ENCODE measurements at regions not wholly inside any gene's neighbourhood (a gene's known extent, or its start where the extent isn't known, plus 50 kb on each side); places are given as distances from the start of the nearest gene placed in this dataset.

GRCh38 chr6:109226353-109226752 lies 131.0 kb downstream of the CEP57L1 start:
- TF ChIP-seq, protein P1, sequence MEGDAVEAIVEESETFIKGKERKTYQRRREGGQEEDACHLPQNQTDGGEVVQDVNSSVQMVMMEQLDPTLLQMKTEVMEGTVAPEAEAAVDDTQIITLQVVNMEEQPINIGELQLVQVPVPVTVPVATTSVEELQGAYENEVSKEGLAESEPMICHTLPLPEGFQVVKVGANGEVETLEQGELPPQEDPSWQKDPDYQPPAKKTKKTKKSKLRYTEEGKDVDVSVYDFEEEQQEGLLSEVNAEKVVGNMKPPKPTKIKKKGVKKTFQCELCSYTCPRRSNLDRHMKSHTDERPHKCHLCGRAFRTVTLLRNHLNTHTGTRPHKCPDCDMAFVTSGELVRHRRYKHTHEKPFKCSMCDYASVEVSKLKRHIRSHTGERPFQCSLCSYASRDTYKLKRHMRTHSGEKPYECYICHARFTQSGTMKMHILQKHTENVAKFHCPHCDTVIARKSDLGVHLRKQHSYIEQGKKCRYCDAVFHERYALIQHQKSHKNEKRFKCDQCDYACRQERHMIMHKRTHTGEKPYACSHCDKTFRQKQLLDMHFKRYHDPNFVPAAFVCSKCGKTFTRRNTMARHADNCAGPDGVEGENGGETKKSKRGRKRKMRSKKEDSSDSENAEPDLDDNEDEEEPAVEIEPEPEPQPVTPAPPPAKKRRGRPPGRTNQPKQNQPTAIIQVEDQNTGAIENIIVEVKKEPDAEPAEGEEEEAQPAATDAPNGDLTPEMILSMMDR (IDR thresholded peaks at IDR 0.05), result no peak
- Histone ChIP-seq H3K27ac (no peak overlapping the region), H3K4me1 (peaks cover 0 to 29% (median 20%) of the 10 kb centered on the region in 4 donors), H3K36me3 (no peaks in the 10 kb centered on the region), H3K27me3 (no peaks in the 10 kb centered on the region), H3K9me3 (no peaks in the 10 kb centered on the region), H3K4me3 (no peak overlapping the region)
- no peak for DNase-seq
- intact Hi-C loops (cut with DNase I; ENCODE audit: low total_unique reads), result loop anchor here (10.0 kb wide), 1 partner anchor 58 kb away; no protein-coding TSS in a partner anchor

DNA sequence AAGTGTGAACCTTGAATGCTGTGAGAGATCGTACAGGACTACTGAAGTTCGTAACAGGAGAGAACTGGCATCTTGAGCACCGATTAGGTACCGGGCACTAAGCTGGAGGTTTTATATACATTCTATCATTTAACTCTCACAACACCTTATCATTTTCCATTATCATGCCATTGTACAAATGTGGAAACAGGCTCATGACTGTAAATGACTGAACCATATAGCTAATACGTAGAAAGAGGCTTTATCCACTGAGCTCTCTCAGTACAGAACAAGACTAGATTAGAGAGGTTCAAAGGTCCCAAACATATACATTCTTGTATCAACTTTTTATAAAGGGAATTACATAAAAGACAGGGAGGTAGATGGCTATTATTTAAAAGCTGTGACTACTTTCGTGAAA lies 130.6 kb downstream of the CEP57L1 start:
- TF ChIP-seq, protein P1 (IDR thresholded peaks at IDR 0.05), result no peak
- H3K9me3 ChIP-seq, result no peaks in the 10 kb centered on the region
- peaks cover 0 to 32% (median 22%) of the 10 kb centered on the region in 4 donors for H3K4me1 ChIP-seq
- no peak overlapping the region for H3K27ac ChIP-seq
- no peaks in the 10 kb centered on the region for H3K36me3 ChIP-seq
- DNase-seq, result no peak
- intact Hi-C loops (cut with DNase I; ENCODE audit: low total_unique reads), result loop anchor here (10.0 kb wide), 1 partner anchor 59 kb away; no protein-coding TSS in a partner anchor
- H3K4me3 ChIP-seq, result no peak overlapping the region
- H3K27me3 ChIP-seq, result no peaks in the 10 kb centered on the region

DNA sequence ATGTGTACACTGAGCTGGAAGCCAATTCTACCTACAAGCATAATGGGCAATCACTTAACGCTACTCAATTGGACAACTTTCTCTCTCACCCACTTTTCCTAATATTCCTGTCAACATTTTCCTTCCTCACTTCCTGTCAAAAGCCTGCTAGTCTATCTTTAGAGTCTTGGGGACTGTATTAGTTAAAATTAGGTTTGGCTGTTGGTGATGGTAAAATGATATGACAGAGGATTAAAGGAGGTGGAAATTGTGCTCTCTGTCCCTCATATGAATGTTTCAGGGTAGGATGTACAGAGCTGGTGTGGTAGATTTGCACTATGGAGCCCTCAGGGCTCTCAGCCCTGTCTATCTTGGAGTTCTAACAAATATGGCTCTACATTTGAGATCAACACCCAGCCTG lies 129.7 kb downstream of the CEP57L1 start:
- Histone ChIP-seq H3K27me3 (no peaks in the 10 kb centered on the region), H3K4me3 (no peak overlapping the region), H3K4me1 (peaks cover 0 to 32% (median 24%) of the 10 kb centered on the region in 4 donors), H3K27ac (no peak overlapping the region), H3K9me3 (no peaks in the 10 kb centered on the region), H3K36me3 (no peaks in the 10 kb centered on the region)
- TF ChIP-seq, protein P1 (IDR thresholded peaks at IDR 0.05), result no peak
- intact Hi-C loops (cut with DNase I; ENCODE audit: low total_unique reads), result loop anchor here (10.0 kb wide), 1 partner anchor 60 kb away; no protein-coding TSS in a partner anchor
- DNase-seq, result no peak

- DNase-seq, result no peak
- TF ChIP-seq, protein P1 (IDR thresholded peaks at IDR 0.05), result no peak
- Histone ChIP-seq H3K9me3 (no peaks in the 10 kb centered on the region), H3K27ac (no peak overlapping the region), H3K27me3 (no peaks in the 10 kb centered on the region), H3K36me3 (no peaks in the 10 kb centered on the region), H3K4me1 (peaks cover 0 to 26% (median 19%) of the 10 kb centered on the region in 4 donors), H3K4me3 (no peak overlapping the region)
- intact Hi-C loops (cut with DNase I; ENCODE audit: low total_unique reads), result loop anchor here (10.0 kb wide), 1 partner anchor 61 kb away; no protein-coding TSS in a partner anchor
Observed at GRCh38 chr6:109224107-109224875, 129.0 kb downstream of the CEP57L1 start.

DNA sequence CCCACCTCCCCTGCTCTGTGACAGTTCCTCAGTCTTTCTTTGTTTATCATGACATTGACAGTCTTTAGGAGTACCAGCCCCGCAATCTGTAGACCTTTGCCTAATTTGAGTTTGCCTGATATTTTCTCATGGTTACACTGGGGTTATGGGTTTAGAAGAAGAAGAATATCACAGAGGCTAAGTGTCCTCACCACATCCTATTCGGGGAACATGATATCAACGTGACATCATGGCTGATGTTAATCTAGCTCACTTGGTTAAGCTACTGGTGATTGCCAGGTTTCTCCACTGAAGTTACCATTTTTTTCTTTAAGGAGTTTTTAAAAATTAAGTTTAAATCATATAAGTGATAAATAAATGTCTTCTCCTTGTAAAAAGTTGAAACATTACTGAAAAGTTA lies 127.5 kb downstream of the CEP57L1 start:
- H3K27me3 ChIP-seq, result no peaks in the 10 kb centered on the region
- TF ChIP-seq, protein P1 (IDR thresholded peaks at IDR 0.05), result no peak
- no peak for DNase-seq
- intact Hi-C loops (cut with DNase I; ENCODE audit: low total_unique reads), result loop anchor here (10.0 kb wide), 1 partner anchor 62 kb away; no protein-coding TSS in a partner anchor
- H3K27ac ChIP-seq, result no peak overlapping the region
- H3K4me3 ChIP-seq, result no peak overlapping the region
- H3K36me3 ChIP-seq, result no peaks in the 10 kb centered on the region
- no peaks in the 10 kb centered on the region for H3K9me3 ChIP-seq
- peaks cover 0 to 26% (median 18%) of the 10 kb centered on the region in 4 donors for H3K4me1 ChIP-seq

Measured in tibial artery (tissue), 4 donors.